GM18499 (cell line): ENCODE measurements at regions not wholly inside any gene's neighbourhood (a gene's known extent, or its start where the extent isn't known, plus 50 kb on each side); places are given as distances from the start of the nearest gene placed in this dataset.

Source experiments
- ATAC-seq: cut with Tn5 transposase; IDR thresholded peaks from one replicate; pipeline ENCODE4 v1.9.1; 2021; ENCODE audit warnings: moderate number of reproducible peaks; ENCODE audit not compliant: insufficient read depth, unreplicated experiment

DNA sequence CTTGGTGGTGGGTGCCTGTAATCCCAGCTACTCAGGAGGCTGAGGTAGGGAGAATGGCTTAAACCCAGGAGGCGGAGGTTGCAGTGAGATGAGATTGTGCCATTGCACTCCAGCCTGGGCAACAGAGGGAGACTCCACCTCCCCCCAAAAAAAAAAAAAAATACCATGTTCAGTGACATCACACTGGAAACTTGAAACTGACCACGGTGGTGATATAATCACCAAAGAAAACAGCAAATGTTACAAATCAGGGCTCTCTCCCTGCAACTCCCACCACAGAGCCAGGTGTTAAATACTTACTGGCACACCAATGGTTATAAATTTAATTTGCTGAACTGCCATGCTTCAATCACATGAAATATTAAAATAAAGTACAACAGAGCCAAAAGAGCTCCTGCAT, 81.4 kb downstream of the ZNF608 start:
- no peak for ATAC-seq

GRCh38 chr5:124664287-124664686, 82.2 kb downstream of the ZNF608 start:
- no peak for ATAC-seq

GRCh38 chr5:124663101-124663506, 83.3 kb downstream of the ZNF608 start:
- no peak for ATAC-seq

DNA sequence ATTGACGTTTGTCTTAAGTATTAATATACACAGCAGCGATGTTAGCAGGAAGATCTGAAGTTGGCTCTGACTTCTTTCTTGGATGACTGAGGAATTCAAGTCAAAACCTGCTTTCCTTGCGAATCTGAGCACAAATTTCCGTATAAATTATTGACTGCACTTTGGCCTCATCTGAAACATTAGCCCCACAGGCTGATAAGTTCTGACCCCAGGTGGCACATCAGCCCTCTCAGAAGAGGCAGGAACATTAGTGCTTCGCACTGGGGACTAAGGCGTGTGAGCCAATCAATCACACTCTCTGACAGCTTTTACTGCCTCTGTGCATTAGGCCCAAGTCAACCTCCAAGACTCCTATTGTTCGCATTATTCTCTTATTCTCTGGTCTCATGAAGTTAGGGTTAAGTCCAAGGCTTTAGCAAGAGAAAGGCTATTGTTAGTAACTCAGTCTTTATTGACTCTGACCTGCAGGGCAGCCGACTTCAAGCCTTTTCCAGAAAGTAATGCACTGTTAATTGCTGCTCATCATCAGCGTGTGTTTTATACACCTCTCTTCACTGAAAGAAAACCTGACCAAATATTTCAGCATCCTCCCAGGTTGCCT, 84.2 kb downstream of the ZNF608 start:
- no peak for ATAC-seq

DNA sequence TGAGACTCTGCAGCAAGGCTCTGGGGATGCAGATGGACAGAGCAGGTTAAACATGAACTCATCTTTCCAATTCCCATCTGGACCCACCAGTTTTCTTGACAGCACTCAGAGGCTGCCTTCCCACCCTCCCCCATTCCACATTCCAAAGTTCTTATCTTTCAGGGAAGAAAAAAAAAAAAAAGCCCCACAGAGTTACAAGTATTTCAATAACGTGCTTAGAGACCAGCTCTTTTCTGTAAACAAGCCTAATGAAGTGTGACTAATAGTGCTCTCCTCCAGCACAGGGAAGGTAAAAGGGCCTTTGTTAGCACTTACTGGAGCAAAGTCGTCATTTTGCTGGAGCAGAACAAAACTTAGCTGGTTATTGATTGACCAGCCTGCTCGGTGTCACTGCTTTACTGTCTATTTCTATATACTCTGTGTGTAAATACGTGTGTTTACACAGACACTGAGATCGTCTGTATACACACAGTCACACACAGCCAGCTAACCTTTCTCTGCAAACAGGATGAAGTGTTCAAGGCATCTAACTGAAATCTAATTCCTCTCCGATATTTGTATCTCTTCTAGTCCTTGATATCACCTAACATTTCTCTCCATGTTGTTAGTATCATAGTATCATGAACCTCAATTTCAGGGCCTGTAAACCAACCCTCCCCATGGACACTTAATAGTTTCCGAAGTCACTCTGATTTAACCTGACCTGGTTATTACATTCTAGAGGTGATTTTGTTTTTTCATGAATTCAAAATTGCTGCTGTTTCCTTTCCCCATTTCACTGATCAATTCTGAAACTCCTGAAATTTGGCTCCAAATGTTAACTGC, 84.9 kb downstream of the ZNF608 start:
- ATAC-seq = no peak

- no peak for ATAC-seq
Observed at GRCh38 chr5:124660229-124661093, 86.0 kb downstream of the ZNF608 start.

DNA sequence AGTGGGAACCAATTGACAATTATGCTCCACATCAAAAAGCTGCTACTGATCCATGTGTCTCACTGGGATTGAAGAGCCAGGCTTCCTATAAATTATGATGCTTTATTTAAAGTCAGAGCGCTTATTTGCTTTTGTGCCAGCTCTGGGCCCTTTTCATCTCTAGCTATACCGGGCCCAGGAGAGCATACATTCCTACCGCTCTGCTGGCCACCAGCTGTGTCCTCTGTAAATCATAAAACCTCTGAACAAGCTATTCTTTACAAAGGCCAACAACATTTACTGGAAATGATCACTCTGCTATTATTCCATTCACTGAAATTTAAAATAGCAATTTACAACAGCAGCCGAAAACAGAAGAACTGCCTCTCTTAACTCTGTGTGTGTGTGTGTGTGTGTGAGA, 86.6 kb downstream of the ZNF608 start:
- ATAC-seq = no peak

GRCh38 chr5:124658867-124659557, 87.4 kb downstream of the ZNF608 start:
- no peak for ATAC-seq

GRCh38 chr5:124655921-124656511, 90.4 kb downstream of the ZNF608 start:
- ATAC-seq = no peak

GRCh38 chr5:124655251-124655917, 91.1 kb downstream of the ZNF608 start:
- no peak for ATAC-seq

- no peak for ATAC-seq
Observed at GRCh38 chr5:124654418-124654817, 92.0 kb downstream of the ZNF608 start.

GRCh38 chr5:124653666-124654065, 92.8 kb downstream of the ZNF608 start:
- no peak for ATAC-seq

DNA sequence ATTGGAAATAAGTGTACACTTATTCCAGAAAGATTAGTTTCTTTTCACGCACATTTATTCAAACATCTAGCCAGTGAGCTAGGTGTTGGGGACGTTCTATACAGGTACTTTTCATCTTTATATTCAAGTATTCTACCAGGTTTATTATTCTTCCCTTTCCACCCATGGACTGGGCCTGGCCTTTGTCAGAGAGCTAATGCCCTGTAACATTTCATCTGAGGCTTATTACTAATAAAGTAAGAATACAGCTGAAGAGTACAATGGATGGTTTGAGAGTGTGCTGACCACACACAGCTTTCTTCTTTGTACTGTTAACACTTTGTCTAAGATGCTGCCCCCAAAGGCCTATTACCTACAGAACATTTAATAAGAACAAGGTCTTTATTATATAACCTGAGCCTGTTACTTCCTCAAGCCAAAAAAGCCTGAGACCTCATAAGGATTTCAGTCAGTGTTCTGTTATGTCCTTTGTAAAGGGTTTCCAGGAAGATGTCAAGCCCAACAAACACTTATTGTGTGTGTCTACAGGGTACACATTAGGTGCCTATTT, 93.5 kb downstream of the ZNF608 start:
- no peak for ATAC-seq

DNA sequence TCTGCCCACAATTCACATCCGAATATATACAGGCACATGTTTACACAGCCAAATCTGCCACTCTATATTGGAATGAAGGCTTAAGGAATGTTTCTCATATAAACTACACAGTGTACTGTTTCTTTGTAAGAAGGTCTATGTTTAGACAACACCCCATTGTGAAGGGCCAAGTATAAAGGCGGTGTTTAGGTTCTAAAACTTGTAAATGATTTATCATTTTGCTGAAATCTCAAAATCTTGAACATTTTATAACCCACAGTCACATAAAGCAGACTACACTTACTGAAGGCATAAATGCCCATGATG, 94.0 kb downstream of the ZNF608 start:
- no peak for ATAC-seq

DNA sequence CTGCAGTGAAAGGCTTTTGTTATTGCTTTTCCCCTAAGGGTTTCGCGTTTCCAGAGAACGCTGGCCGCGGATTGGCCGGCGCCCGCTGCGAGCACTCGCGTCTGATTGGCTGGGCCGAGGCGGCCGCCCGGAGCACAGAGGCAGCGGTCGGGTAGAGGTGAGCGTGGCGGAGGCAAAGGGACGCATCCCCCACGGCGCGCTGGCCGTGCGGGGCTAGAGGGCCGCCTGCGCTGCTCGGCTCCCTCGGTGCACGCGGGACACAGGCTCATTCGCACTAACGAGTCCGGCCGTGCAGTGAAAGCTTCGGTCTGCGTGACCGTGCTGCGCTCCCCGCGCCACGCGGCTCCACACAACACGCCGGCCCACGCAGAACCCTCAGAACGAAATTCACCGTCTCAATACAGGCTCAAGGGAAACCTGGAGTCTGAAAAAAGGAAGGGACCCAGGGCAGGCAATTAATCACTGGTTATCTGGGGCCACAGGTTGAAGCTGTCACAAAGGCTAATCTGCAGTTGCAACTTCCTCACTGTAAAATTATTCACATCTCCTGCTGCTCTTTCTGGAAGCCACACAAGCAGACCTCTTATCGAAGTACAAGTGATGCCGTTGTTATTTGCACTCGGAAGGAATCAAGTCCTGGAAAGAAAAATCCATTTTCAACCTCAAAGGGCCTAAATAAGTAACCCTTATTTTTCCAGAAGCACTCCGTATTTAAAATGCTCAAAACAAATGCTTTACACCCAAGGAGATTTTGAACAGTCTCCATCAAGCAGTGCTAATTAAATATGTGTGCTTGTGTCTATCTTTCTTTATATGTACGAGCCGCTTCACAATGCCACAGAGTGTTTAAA, 94.6 kb downstream of the ZNF608 start:
- no peak for ATAC-seq

- ATAC-seq = no peak
Observed at GRCh38 chr5:124650951-124651662, 95.3 kb downstream of the ZNF608 start.

- peak; percentile 59 for ATAC-seq
Observed at GRCh38 chr5:124650147-124650561, 96.3 kb downstream of the ZNF608 start.
